ENCODE measurements at regions not wholly inside any gene's neighbourhood (a gene's known extent, or its start where the extent isn't known, plus 50 kb on each side); places are given as distances from the start of the nearest gene placed in this dataset.
"Not testable (repeated sequence)": the region's sequence is repeated elsewhere in the genome, so short reads cannot be mapped to it uniquely, and the experiment has no call there.

GRCh38 chr1:31511848-31512615 lies 64.3 kb upstream of the TINAGL1 start:
- DNase-seq: no peak

- no peak for DNase-seq
Observed at GRCh38 chr1:31514117-31514516, 62.2 kb upstream of the TINAGL1 start.

- DNase-seq: no peak
Observed at GRCh38 chr1:31515056-31515775, 61.1 kb upstream of the TINAGL1 start.

GRCh38 chr1:31515936-31516335 lies 60.4 kb upstream of the TINAGL1 start:
- no peak for DNase-seq

- no peak for DNase-seq
Observed at GRCh38 chr1:31517301-31517700, 59.0 kb upstream of the TINAGL1 start.

GRCh38 chr1:31517986-31518385 lies 58.3 kb upstream of the TINAGL1 start:
- not testable (repeated sequence) for DNase-seq

- DNase-seq: no peak
Observed at GRCh38 chr1:31521761-31522555, 54.4 kb upstream of the TINAGL1 start.

- DNase-seq: no peak
Observed at GRCh38 chr1:31522556-31522845, 53.8 kb upstream of the TINAGL1 start.

- DNase-seq: no peak
Observed at GRCh38 chr1:31523012-31523411, 53.3 kb upstream of the TINAGL1 start.

GRCh38 chr1:31523769-31524168 lies 52.5 kb upstream of the TINAGL1 start:
- DNase-seq: no peak

GRCh38 chr1:31524186-31524901 lies 52.0 kb upstream of the TINAGL1 start:
- DNase-seq: no peak
